GM23338 (cell line): ENCODE measurements at regions not wholly inside any gene's neighbourhood (a gene's known extent, or its start where the extent isn't known, plus 50 kb on each side); places are given as distances from the start of the nearest gene placed in this dataset.

ENCODE experiments used
- ATAC-seq: fragments of 200-7000 bp; cut with Tn5 transposase; 3 replicates; pipeline ENCODE4 v1.9.1; 2020
- DNase-seq: peaks from one replicate; pipeline ENCODE4 v3.0.0-alpha.2; 2015; ENCODE audit warnings: low spot score
- H2AFZ ChIP-seq: fragments of 200-600 bp; sonication (generic); 2 replicates; pipeline ENCODE4 v1.8.0; 2016; ENCODE audit warnings: antibody characterized with exemption, mild to moderate bottlenecking, moderate library complexity
- H3F3A ChIP-seq: fragments of 200-600 bp; sonication (generic); replicated peaks from 2 replicates; pipeline ENCODE4 v1.8.0; 2017; ENCODE audit warnings: antibody characterized with exemption, mixed run types, low read depth
- H3K27ac ChIP-seq: fragments of 200-600 bp; sonication (generic); 2 replicates; pipeline ENCODE4 v1.6.1; 2016; ENCODE audit warnings: low read depth
- H3K27me3 ChIP-seq: fragments of 200-600 bp; sonication (generic); 2 replicates; pipeline ENCODE4 v1.8.0; 2016; ENCODE audit warnings: mild to moderate bottlenecking, mixed run types, moderate library complexity; ENCODE audit not compliant: insufficient read depth
- H3K36me3 ChIP-seq: fragments of 200-600 bp; sonication (generic); 2 replicates; pipeline ENCODE4 v1.8.0; 2016; ENCODE audit warnings: mild to moderate bottlenecking; ENCODE audit not compliant: insufficient read depth
- H3K4me1 ChIP-seq: fragments of 200-600 bp; sonication (generic); 2 replicates; pipeline ENCODE4 v1.8.0; 2016; ENCODE audit warnings: mild to moderate bottlenecking, moderate library complexity; ENCODE audit not compliant: insufficient read depth
- H3K4me2 ChIP-seq: fragments of 200-600 bp; sonication (generic); 2 replicates; pipeline ENCODE4 v1.7.1; 2017; ENCODE audit warnings: mixed run types
- H3K4me3 ChIP-seq: fragments of 200-600 bp; sonication (generic); 2 replicates; pipeline ENCODE4 v1.6.1; 2016; ENCODE audit warnings: mixed run types
- H3K79me2 ChIP-seq: fragments of 200-600 bp; sonication (generic); replicated peaks from 2 replicates; pipeline ENCODE4 v1.8.0; 2017; ENCODE audit warnings: mild to moderate bottlenecking; ENCODE audit not compliant: insufficient read depth
- H3K9me2 ChIP-seq: fragments of 200-600 bp; sonication (generic); 2 replicates; pipeline ENCODE4 v1.8.0; 2017; ENCODE audit not compliant: insufficient read depth
- H4K20me1 ChIP-seq: fragments of 200-600 bp; sonication (generic); replicated peaks from 2 replicates; pipeline ENCODE4 v1.8.0; 2017; ENCODE audit warnings: mild to moderate bottlenecking; ENCODE audit not compliant: insufficient read depth
- H3K27ac Mint-ChIP-seq: 2 replicates; pipeline ENCODE4 v1.8.0; 2020; ENCODE audit warnings: inconsistent platforms, mild to moderate bottlenecking, moderate library complexity, mixed read lengths
- H3K27me3 Mint-ChIP-seq: 3 replicates; pipeline ENCODE4 v1.8.0; 2022; ENCODE audit warnings: low read depth, mild to moderate bottlenecking, moderate library complexity, mixed read lengths, inconsistent platforms; ENCODE audit not compliant: insufficient read depth, poor library complexity
- H3K36me3 Mint-ChIP-seq: 3 replicates; pipeline ENCODE4 v1.8.0; 2021; ENCODE audit warnings: low read depth, mild to moderate bottlenecking, inconsistent platforms, moderate library complexity, mixed read lengths
- H3K4me1 Mint-ChIP-seq: 3 replicates; pipeline ENCODE4 v1.8.0; 2020; ENCODE audit warnings: mild to moderate bottlenecking, inconsistent platforms, mixed read lengths
- H3K4me3 Mint-ChIP-seq: 3 replicates; pipeline ENCODE4 v1.8.0; 2021; ENCODE audit warnings: moderate library complexity, mild to moderate bottlenecking, inconsistent platforms, mixed read lengths
- H3K9me3 Mint-ChIP-seq: 3 replicates; pipeline ENCODE4 v1.8.0; 2020; ENCODE audit warnings: moderate library complexity, mild to moderate bottlenecking, inconsistent platforms, mixed read lengths
- EZH2phosphoT487 ChIP-seq: fragments of 200-600 bp; sonication (generic); IDR thresholded peaks from one replicate; pipeline ENCODE4 v1.8.1; 2018; ENCODE audit warnings: antibody characterized with exemption; ENCODE audit not compliant: unreplicated experiment
- STAT1 ChIP-seq: IDR thresholded peaks from one replicate; pipeline ENCODE4 v1.6.1; 2016; ENCODE audit warnings: antibody characterized with exemption; ENCODE audit not compliant: unreplicated experiment
- ZNF114 ChIP-seq: fragments of 250-450 bp; sonication (Bioruptor Pico); IDR thresholded peaks from 2 replicates; pipeline ENCODE4 v1.5.0; 2020; ENCODE audit warnings: mild to moderate bottlenecking, moderate library complexity
- ZNF462 ChIP-seq: fragments of 250-450 bp; sonication (Bioruptor Pico); IDR thresholded peaks from 2 replicates; pipeline ENCODE4 v1.5.0; 2020; ENCODE audit warnings: mild to moderate bottlenecking, moderate library complexity

GRCh38 chr4:35516102-35516501, 728.2 kb downstream of the ARAP2 start (continued):
- TF ChIP-seq ZNF462 (no peak), EZH2phosphoT487 (no peak), ZNF114 (CRISPR knock-in tag) (no peak), STAT1 (no peak)

- H4K20me1 ChIP-seq: no peaks in the 10 kb centered on the region
- Mint-ChIP-seq H3K36me3 (peaks cover 11% of the 10 kb centered on the region; the same call in 2 of the 3 replicates), H3K9me3 (peaks cover 12% of the 10 kb centered on the region; the same call in 2 of the 3 replicates), H3K27ac (no peak overlapping the region), H3K27me3 (no peaks in the 10 kb centered on the region), H3K4me3 (no peak overlapping the region), H3K4me1 (peaks cover 14% of the 10 kb centered on the region; the same call in 2 of the 3 replicates)
- DNase-seq (no peak), ATAC-seq (no peak)
- no peak overlapping the region for H3K4me3 ChIP-seq
- no peaks in the 10 kb centered on the region for H3F3A ChIP-seq
- H3K4me2 ChIP-seq: no peak overlapping the region
- H3K4me1 ChIP-seq: peaks cover 24% of the 10 kb centered on the region
- TF ChIP-seq ZNF462: no peak
- H3K27ac ChIP-seq: no peak overlapping the region
- no peak overlapping the region for H2AFZ ChIP-seq
- no peaks in the 10 kb centered on the region for H3K27me3 ChIP-seq
- no peaks in the 10 kb centered on the region for H3K36me3 ChIP-seq
- no peaks in the 10 kb centered on the region for H3K9me2 ChIP-seq
- H3K79me2 ChIP-seq: no peaks in the 10 kb centered on the region
Measured at GRCh38 chr4:35520059-35520458, 724.3 kb downstream of the ARAP2 start.
